ENCODE measurements at regions not wholly inside any gene's neighbourhood (a gene's known extent, or its start where the extent isn't known, plus 50 kb on each side); places are given as distances from the start of the nearest gene placed in this dataset.

DNA sequence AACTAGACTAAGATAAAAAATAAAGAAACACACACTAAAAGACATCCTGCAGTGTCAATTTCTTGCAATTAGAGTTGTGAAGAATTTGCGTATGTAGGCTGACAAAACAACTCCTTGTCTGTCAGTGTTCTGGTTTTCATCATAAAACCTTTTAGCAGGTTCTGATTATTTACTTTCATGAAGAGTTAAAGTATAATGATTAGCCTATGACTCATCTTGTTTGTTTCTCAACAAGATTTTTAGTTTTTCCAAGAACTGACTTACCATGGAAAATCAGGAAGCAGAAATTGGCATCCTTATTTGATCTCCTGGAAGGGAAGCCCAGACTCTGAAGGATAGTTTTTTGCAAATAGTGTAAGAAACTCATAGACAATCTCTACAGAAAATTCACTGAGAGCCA is 848.7 kb upstream of the PCDH9 start:
- TF ChIP-seq, protein P1, sequence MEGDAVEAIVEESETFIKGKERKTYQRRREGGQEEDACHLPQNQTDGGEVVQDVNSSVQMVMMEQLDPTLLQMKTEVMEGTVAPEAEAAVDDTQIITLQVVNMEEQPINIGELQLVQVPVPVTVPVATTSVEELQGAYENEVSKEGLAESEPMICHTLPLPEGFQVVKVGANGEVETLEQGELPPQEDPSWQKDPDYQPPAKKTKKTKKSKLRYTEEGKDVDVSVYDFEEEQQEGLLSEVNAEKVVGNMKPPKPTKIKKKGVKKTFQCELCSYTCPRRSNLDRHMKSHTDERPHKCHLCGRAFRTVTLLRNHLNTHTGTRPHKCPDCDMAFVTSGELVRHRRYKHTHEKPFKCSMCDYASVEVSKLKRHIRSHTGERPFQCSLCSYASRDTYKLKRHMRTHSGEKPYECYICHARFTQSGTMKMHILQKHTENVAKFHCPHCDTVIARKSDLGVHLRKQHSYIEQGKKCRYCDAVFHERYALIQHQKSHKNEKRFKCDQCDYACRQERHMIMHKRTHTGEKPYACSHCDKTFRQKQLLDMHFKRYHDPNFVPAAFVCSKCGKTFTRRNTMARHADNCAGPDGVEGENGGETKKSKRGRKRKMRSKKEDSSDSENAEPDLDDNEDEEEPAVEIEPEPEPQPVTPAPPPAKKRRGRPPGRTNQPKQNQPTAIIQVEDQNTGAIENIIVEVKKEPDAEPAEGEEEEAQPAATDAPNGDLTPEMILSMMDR (IDR thresholded peaks at IDR 0.05; ENCODE audit: low read depth, low read length), result no peak
- TF ChIP-seq EZH2phosphoT487 (IDR thresholded peaks at IDR 0.05; ENCODE audit: low read depth), result no peak
